Heart left ventricle (tissue), 13 donors: ENCODE measurements at regions not wholly inside any gene's neighbourhood (a gene's known extent, or its start where the extent isn't known, plus 50 kb on each side); places are given as distances from the start of the nearest gene placed in this dataset.

Experiments
- CTCF ChIP-seq, 12 donors: fragments of 200-600 bp; sonication (generic) in 4 of 12; IDR thresholded peaks; one replicate each; pipeline versions ENCODE4 v1.5.0 to v1.8.0; 2018 to 2022; ENCODE audit warnings: antibody characterized with exemption in 12 of 12, mild to moderate bottlenecking in 5 of 12
- POLR2A ChIP-seq, 2 donors: fragments of 450-650 bp; IDR thresholded peaks; one replicate each; pipeline ENCODE4 v1.6.1; 2017; ENCODE audit warnings: antibody characterized with exemption in 2 of 2, mild to moderate bottlenecking in 2 of 2, moderate library complexity in 2 of 2
- donor health status: ischemic (EF 13 %, LVEDD 7.1; RV severe dilation, severe dysfunction).
- donor health status: DM: no; HTN: yes; CAD: no.
- donor health status: DM: no; HTN: no; CAD: no.
- donor health status: ischemic (EF 25% LVEDD 6.9; RV normal size, moderate dysfunction).
- donor health status: ischemic (EF 25% LVEDD 5.7; RV mildly dilated, moderate dysfunction).
- donor health status: ischemic (EF 35%, LVEDD 5.7; RV mildly dilated, moderate dysfunction).
- donor health status: nonischemic (EF 11% LVEDD 7.7; RV severe dilation, severe dysfunction).
- donor health status: DM: yes; HTN: yes; CAD: no.
- donor health status: PGD.
- donor health status: ischemic (EF 29% LVEDD 5.4; RV normal size, mild dysfunction).
- donor health status: nonischemic (EF 23%, LVEDD 6.1; RV moderate dilation, normal function).

GRCh38 chr6:104559435-104560202 lies 300.1 kb downstream of the HACE1 start:
- TF ChIP-seq CTCF (IDR thresholded peaks at IDR 0.05) (no peak), POLR2A (IDR thresholded peaks at IDR 0.05) (no peak)
